ENCODE measurements at regions not wholly inside any gene's neighbourhood (a gene's known extent, or its start where the extent isn't known, plus 50 kb on each side); places are given as distances from the start of the nearest gene placed in this dataset.

DNA sequence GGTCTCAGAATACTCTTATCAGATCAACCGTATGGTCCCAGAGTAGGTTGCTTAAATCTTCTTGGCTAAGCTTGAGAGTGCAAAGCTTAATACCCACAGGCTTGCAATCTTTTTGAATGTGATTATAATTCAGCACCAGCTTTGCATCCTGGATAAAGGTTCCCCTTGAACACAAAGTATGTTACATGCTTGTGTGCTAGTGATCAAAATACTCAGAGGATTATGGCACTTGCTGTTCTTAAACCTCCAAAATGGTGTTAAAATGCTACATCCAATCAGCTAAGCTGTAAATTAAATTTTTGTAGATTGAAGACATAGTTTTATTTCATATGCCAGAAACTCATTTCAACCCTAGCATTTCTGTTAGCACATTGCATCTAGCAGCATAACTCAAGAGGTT lies 812.2 kb upstream of the TENM3 start:
- DNase-seq (no peak), ATAC-seq (no peak)
- no peak overlapping the region for H3K27ac ChIP-seq
- no peaks in the 10 kb centered on the region for H3K36me3 ChIP-seq
- H3K27me3 ChIP-seq: no peaks in the 10 kb centered on the region
- no peak for TF ChIP-seq CTCF (IDR thresholded peaks at IDR 0.05)
- intact Hi-C loops (cut with DNase I): no loop called here
- no peak overlapping the region for H3K4me3 ChIP-seq
- H3K4me1 ChIP-seq: no peaks in the 10 kb centered on the region
- H3K9me3 ChIP-seq: no peaks in the 10 kb centered on the region

GRCh38 chr4:181431661-181432060 lies 811.5 kb upstream of the TENM3 start:
- Histone ChIP-seq H3K4me1 (no peaks in the 10 kb centered on the region), H3K27me3 (no peaks in the 10 kb centered on the region), H3K4me3 (no peak overlapping the region), H3K9me3 (no peaks in the 10 kb centered on the region), H3K36me3 (no peaks in the 10 kb centered on the region), H3K27ac (no peak overlapping the region)
- no peak for TF ChIP-seq CTCF (IDR thresholded peaks at IDR 0.05)
- intact Hi-C loops (cut with DNase I): no loop called here
- no peak for DNase-seq
- no peak for ATAC-seq

DNA sequence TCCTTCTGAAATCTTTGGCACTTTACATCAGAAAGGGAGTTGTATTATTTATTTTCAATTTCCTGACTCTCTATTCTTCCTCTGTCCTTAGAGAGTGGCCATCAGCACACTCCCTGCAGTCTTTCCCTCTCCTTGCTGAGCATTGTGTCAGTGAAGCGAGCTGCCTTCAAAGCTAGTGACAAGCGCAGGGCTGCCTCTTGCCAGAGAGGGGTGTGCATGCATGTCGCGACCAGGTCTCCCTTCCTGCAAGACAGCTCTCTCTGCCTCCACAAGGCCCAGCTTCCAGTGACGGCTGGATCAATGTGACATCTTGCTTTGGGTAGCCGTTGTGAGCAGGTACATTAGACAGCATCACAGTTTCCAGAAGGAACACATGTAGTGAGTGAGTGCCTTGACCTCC lies 810.9 kb upstream of the TENM3 start:
- no peak overlapping the region for H3K27ac ChIP-seq
- no peak for TF ChIP-seq CTCF (IDR thresholded peaks at IDR 0.05)
- H3K4me3 ChIP-seq: no peak overlapping the region
- H3K9me3 ChIP-seq: no peaks in the 10 kb centered on the region
- no peaks in the 10 kb centered on the region for H3K4me1 ChIP-seq
- H3K36me3 ChIP-seq: no peaks in the 10 kb centered on the region
- intact Hi-C loops (cut with DNase I): no loop called here
- DNase-seq (no peak), ATAC-seq (no peak)
- no peaks in the 10 kb centered on the region for H3K27me3 ChIP-seq

- no peaks in the 10 kb centered on the region for H3K9me3 ChIP-seq
- TF ChIP-seq CTCF (IDR thresholded peaks at IDR 0.05): no peak
- intact Hi-C loops (cut with DNase I): no loop called here
- H3K27ac ChIP-seq: no peak overlapping the region
- H3K27me3 ChIP-seq: no peaks in the 10 kb centered on the region
- no peak overlapping the region for H3K4me3 ChIP-seq
- DNase-seq (no peak), ATAC-seq (no peak)
- no peaks in the 10 kb centered on the region for H3K4me1 ChIP-seq
- H3K36me3 ChIP-seq: no peaks in the 10 kb centered on the region
These were observed 805.3 kb upstream of the TENM3 start for GRCh38 chr4:181437895-181438294.

GRCh38 chr4:181438641-181439040 lies 804.6 kb upstream of the TENM3 start:
- H3K9me3 ChIP-seq: no peaks in the 10 kb centered on the region
- DNase-seq: no peak
- ATAC-seq: no peak
- H3K4me3 ChIP-seq: no peak overlapping the region
- no peak for TF ChIP-seq CTCF (IDR thresholded peaks at IDR 0.05)
- H3K27ac ChIP-seq: no peak overlapping the region
- intact Hi-C loops (cut with DNase I): no loop called here
- no peaks in the 10 kb centered on the region for H3K27me3 ChIP-seq
- no peaks in the 10 kb centered on the region for H3K4me1 ChIP-seq
- no peaks in the 10 kb centered on the region for H3K36me3 ChIP-seq
